ENCODE measurements at regions not wholly inside any gene's neighbourhood (a gene's known extent, or its start where the extent isn't known, plus 50 kb on each side); places are given as distances from the start of the nearest gene placed in this dataset.

DNA sequence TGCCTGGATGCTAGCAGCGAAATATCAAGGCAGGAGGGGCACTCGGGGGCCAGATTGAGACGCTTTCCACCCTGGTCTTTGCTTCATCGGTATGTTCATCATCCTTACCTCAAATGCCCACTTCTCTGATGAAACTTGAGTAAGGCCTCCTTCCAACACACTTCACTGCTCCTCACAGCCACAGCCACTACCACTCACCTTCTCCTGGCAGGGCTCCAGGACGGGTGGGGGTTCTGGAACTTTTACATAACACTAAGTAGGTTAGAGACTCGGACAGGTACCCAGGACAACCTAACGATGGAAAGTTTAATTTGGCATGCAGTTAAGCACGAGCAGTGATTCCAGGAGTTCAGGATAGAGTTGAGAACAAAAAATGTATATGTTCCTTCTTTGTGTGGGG lies 73.9 kb upstream of the SPAG17 start:
- TF ChIP-seq, protein P1, sequence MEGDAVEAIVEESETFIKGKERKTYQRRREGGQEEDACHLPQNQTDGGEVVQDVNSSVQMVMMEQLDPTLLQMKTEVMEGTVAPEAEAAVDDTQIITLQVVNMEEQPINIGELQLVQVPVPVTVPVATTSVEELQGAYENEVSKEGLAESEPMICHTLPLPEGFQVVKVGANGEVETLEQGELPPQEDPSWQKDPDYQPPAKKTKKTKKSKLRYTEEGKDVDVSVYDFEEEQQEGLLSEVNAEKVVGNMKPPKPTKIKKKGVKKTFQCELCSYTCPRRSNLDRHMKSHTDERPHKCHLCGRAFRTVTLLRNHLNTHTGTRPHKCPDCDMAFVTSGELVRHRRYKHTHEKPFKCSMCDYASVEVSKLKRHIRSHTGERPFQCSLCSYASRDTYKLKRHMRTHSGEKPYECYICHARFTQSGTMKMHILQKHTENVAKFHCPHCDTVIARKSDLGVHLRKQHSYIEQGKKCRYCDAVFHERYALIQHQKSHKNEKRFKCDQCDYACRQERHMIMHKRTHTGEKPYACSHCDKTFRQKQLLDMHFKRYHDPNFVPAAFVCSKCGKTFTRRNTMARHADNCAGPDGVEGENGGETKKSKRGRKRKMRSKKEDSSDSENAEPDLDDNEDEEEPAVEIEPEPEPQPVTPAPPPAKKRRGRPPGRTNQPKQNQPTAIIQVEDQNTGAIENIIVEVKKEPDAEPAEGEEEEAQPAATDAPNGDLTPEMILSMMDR (conservative IDR thresholded peaks at IDR 0.05; ENCODE audit: low read depth, low read length) = no peak
- TF ChIP-seq BHLHE40 (IDR thresholded peaks at IDR 0.05; ENCODE audit: low read depth, low read length) = no peak
